Nucleus accumbens (tissue), 56 donors: ENCODE measurements at regions not wholly inside any gene's neighbourhood (a gene's known extent, or its start where the extent isn't known, plus 50 kb on each side); places are given as distances from the start of the nearest gene placed in this dataset.

Experiments used
- DNase-seq, 56 donors: peaks; one replicate each; lab custom pipeline; 2025; lab: John Stamatoyannopoulos, UW

DNA sequence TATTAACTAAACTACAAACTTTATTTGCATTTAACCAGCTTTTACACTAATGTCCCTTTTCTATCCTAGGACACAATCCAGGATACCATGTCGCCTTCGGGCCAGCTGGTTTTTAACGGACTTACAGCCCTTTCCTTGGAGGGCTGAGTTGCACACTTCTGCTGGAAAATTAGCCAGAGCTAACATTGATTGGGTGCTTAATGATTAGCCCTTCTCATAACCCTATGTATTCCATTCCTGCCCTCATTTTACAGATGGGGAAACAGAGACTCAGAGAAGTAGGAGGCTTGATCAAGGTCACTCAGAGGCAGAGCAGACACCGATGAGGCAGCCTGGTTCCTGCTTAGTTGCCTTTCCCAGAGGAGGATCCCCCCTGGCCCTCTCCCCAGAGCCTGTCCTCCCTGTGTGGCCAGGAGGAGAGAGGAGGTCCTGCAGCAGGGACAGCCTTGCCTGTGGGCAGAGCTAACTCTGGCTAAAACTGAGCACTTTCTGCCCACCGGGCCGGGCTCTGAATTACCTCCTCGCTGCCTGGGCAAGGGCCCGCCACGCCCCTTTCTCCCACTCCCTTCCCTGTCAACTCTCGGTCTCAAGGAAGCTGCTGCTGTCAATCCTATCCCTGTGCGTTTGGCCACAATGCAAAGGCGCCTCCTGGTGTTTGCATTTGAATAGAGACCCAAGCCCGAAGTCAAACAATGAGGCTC is 59.6 kb upstream of the PAX6 start:
- DNase-seq = peak in 13 of 56 donors; percentile 1 to 36 (median 10)

DNA sequence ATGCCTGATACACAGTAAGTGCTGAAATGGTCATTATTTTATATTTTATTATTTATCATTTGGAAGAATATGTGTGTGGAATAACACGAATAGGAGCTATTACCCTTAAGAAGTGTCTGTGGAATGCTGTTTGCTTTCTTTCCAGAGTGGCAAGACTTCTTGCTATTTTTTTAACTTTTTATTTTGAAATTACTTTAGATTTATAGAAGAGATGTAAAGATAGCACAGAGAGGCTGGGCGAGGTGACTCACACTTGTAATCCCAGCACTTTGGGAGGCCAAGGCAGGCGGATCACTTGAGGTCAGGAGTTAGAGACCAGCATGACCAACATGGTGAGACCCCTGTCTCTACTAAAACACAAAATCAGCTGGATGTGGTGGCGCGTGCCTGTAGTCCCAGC is 58.9 kb upstream of the PAX6 start:
- DNase-seq = no peak

DNA sequence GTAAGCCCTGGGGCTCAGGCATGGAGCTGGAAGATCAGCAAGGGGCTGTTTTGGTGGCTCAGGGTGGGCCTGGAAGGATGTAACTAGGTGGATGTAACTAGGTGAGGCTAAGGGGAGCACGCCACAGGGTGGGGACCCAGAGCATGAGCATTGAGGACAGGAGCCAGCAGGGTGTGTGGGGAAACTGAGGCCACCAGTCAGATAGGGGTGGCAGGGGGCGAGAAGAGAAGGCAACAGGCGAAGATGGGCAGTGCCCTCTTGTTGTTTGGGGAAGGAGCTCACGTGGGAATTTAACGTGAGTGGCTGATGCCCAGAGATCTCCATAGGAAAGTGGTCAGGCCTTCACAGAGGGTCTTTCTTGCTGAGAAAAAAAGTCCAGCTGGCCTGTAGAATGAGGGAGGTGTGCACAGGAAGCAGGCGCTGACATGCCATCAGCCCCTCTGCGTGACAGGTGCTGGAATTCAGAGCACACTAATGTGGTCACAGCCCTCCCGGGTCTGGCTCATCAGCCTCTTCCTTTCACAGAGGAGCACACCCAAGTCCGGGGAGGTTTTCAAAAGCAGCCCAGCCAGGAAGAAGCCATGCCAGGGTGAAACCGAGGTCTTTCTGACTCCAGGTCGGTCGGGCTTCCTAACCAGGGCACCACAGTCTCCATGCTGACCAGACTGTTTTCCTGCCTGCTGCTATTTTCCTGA is 54.6 kb upstream of the PAX6 start:
- DNase-seq = no peak

DNA sequence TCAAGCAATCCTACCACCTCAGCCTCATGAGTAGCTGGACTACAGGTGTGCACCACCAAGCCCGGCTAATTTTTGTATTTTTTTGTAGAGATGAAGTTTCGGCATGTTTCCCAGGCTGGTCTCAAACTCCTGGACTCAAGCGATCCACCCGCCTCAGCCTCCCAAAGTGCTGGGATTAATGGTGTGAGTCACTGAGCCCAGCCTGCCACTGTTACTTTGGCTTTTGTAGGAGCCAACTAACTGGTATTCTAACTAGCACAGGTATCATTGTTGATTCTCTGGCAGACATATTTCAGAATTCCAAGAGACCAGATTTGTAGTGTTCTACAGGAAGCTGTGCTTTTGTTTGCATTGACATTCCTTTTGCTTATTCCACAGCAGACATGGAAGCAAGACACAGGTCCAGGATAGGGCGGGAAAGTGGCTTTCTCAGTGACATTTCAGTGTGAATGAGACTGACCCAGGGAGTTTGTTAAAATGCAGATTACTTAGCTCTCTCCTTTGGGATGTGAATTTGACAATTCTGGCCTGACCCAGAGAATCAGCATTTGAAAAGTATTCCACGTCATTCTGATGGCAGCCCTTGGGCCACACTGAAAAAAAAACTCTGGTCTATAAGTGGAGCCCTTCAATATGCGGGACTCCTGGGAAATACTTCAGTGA is 52.2 kb upstream of the PAX6 start:
- no peak for DNase-seq

DNA sequence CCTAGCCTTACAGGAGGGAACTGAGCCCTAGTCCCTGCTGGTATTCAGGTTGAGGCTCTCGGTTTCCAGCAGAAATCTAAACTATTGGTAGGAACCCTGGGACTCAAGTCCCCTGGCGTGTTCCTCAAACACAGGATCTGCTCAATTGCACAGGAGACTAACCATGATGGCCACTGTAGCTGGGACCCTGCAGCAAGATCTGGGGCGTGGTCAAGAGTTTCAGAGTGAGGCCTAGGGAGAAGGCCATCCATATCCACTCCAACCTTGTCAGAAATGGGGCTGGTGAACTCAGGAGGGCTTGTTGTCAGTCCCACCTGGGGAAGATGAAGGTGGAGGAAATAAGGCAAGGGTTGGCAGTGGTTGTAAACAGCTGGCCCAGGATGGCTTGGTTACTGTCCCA is 49.9 kb upstream of the PAX6 start:
- no peak for DNase-seq
